Fibroblast of lung (primary cell): ENCODE measurements at regions not wholly inside any gene's neighbourhood (a gene's known extent, or its start where the extent isn't known, plus 50 kb on each side); places are given as distances from the start of the nearest gene placed in this dataset.

Source experiments
- DNase-seq, 2 donors: peaks; one replicate each; pipeline versions ENCODE4 v3.0.0 to v3.0.0-alpha.2; 2010; ENCODE audit warnings: low read depth in 2 of 2
- H2AFZ ChIP-seq: 2 replicates; pipeline ENCODE4 v1.5.1; 2012; ENCODE audit warnings: low read length, control low read depth, inconsistent platforms
- H3K27ac ChIP-seq: 2 replicates; pipeline ENCODE4 v1.5.1; 2011; ENCODE audit warnings: low read length, control low read depth; ENCODE audit not compliant: insufficient read depth
- H3K27me3 ChIP-seq: 2 replicates; pipeline ENCODE4 v1.5.1; 2011; ENCODE audit warnings: mild to moderate bottlenecking, low read length; ENCODE audit not compliant: control insufficient read depth, insufficient read depth
- H3K36me3 ChIP-seq: 2 replicates; pipeline ENCODE4 v1.5.1; 2011; ENCODE audit warnings: low read length; ENCODE audit not compliant: control insufficient read depth, insufficient read depth
- H3K4me1 ChIP-seq: 2 replicates; pipeline ENCODE4 v1.5.1; 2011; ENCODE audit warnings: low read length; ENCODE audit not compliant: control insufficient read depth, insufficient read depth; ENCODE audit errors: extremely low read depth
- H3K4me2 ChIP-seq: 2 replicates; pipeline ENCODE4 v1.5.1; 2011; ENCODE audit warnings: low read length, control low read depth; ENCODE audit not compliant: insufficient read depth; ENCODE audit errors: extremely low read depth
- H3K4me3 ChIP-seq, 4 experiments: fragments of 200-600 bp in 1 of 4; sonication (generic) in 1 of 4; replicated peaks in 1 of 4; 2 replicates each; pipeline ENCODE4 v1.5.1; 2011 to 2016; ENCODE audit warnings: low read length in 4 of 4, low read depth in 3 of 4, mild to moderate bottlenecking in 3 of 4, control low read depth in 2 of 4, inconsistent platforms in 1 of 4, mixed read lengths in 1 of 4; ENCODE audit not compliant: insufficient read depth in 1 of 4; ENCODE audit errors: control extremely low read depth in 1 of 4
- H3K79me2 ChIP-seq: 2 replicates; pipeline ENCODE4 v1.5.1; 2012; ENCODE audit warnings: mild to moderate bottlenecking, low read length, inconsistent platforms; ENCODE audit not compliant: control insufficient read depth, insufficient read depth
- H3K9ac ChIP-seq: 2 replicates; pipeline ENCODE4 v1.5.1; 2011; ENCODE audit warnings: mild to moderate bottlenecking, low read length, control low read depth; ENCODE audit not compliant: insufficient read depth
- H3K9me3 ChIP-seq: 2 replicates; pipeline ENCODE4 v1.5.1; 2012; ENCODE audit warnings: low read depth, low read length; ENCODE audit not compliant: control insufficient read depth, insufficient read depth
- H4K20me1 ChIP-seq: 2 replicates; pipeline ENCODE4 v1.5.1; 2011; ENCODE audit warnings: low read length; ENCODE audit not compliant: control insufficient read depth, insufficient read depth; ENCODE audit errors: extremely low read depth
- CTCF ChIP-seq, 2 donors: IDR thresholded peaks in 1 of 2; conservative IDR thresholded peaks in 1 of 2; 1 replicate in 1 of 2; 2 replicates in 1 of 2; pipeline ENCODE4 v1.5.1; 2011 to 2012; ENCODE audit warnings: low read length in 2 of 2, control low read depth in 1 of 2, inconsistent platforms in 1 of 2, low read depth in 1 of 2, mild to moderate bottlenecking in 1 of 2
- EZH2 ChIP-seq: IDR thresholded peaks from 2 replicates; pipeline ENCODE4 v1.5.1; 2012; ENCODE audit warnings: low read length, control low read depth, mild to moderate bottlenecking; ENCODE audit errors: missing control alignments

- H2AFZ ChIP-seq, result no peak overlapping the region
- no peak overlapping the region for H3K9ac ChIP-seq
- H3K27ac ChIP-seq, result no peak overlapping the region
- no peaks in the 10 kb centered on the region for H4K20me1 ChIP-seq
- DNase-seq, result no peak
- H3K4me1 ChIP-seq, result no peaks in the 10 kb centered on the region
- no peaks in the 10 kb centered on the region for H3K36me3 ChIP-seq
- TF ChIP-seq CTCF (conservative IDR thresholded peaks at IDR 0.05 in 1 of 2, IDR thresholded peaks at IDR 0.05 in 1 of 2; ENCODE audit: low read depth in 1 of 2, low read length in 2 of 2) (no peak), EZH2 (no peak)
- H3K27me3 ChIP-seq, result peaks cover 3% of the 10 kb centered on the region
- H3K79me2 ChIP-seq, result no peaks in the 10 kb centered on the region
- no peak overlapping the region for H3K4me2 ChIP-seq
- H3K4me3 ChIP-seq, result no peak overlapping the region
- no peaks in the 10 kb centered on the region for H3K9me3 ChIP-seq
Measured at GRCh38 chr13:26816881-26817280, 56.3 kb upstream of the GPR12 start.

GRCh38 chr13:26813980-26814348 lies 53.4 kb upstream of the GPR12 start:
- no peak overlapping the region for H2AFZ ChIP-seq
- TF ChIP-seq CTCF (conservative IDR thresholded peaks at IDR 0.05 in 1 of 2, IDR thresholded peaks at IDR 0.05 in 1 of 2; ENCODE audit: low read depth in 1 of 2, low read length in 2 of 2) (no peak), EZH2 (no peak)
- H3K9ac ChIP-seq, result no peak overlapping the region
- no peak overlapping the region for H3K4me3 ChIP-seq
- H3K79me2 ChIP-seq, result no peaks in the 10 kb centered on the region
- no peaks in the 10 kb centered on the region for H4K20me1 ChIP-seq
- H3K27ac ChIP-seq, result no peak overlapping the region
- no peak overlapping the region for H3K4me2 ChIP-seq
- H3K27me3 ChIP-seq, result no peaks in the 10 kb centered on the region
- DNase-seq, result no peak
- H3K9me3 ChIP-seq, result no peaks in the 10 kb centered on the region
- no peaks in the 10 kb centered on the region for H3K36me3 ChIP-seq
- H3K4me1 ChIP-seq, result no peaks in the 10 kb centered on the region

- DNase-seq, result no peak
Measured at GRCh38 chr13:26813321-26813979, 52.9 kb upstream of the GPR12 start.

More at GRCh38 chr13:26813321-26813979, 52.9 kb upstream of the GPR12 start:
- H2AFZ ChIP-seq, result no peak overlapping the region
- no peaks in the 10 kb centered on the region for H3K9me3 ChIP-seq
- no peak overlapping the region for H3K27ac ChIP-seq
- H3K4me3 ChIP-seq, result no peak overlapping the region
- H3K36me3 ChIP-seq, result no peaks in the 10 kb centered on the region
- no peaks in the 10 kb centered on the region for H3K27me3 ChIP-seq
- no peaks in the 10 kb centered on the region for H3K79me2 ChIP-seq
- no peak overlapping the region for H3K9ac ChIP-seq
- no peaks in the 10 kb centered on the region for H4K20me1 ChIP-seq
- no peaks in the 10 kb centered on the region for H3K4me1 ChIP-seq
- TF ChIP-seq CTCF (conservative IDR thresholded peaks at IDR 0.05 in 1 of 2, IDR thresholded peaks at IDR 0.05 in 1 of 2; ENCODE audit: low read depth in 1 of 2, low read length in 2 of 2) (no peak), EZH2 (no peak)
- no peak overlapping the region for H3K4me2 ChIP-seq
